ENCODE measurements at regions not wholly inside any gene's neighbourhood (a gene's known extent, or its start where the extent isn't known, plus 50 kb on each side); places are given as distances from the start of the nearest gene placed in this dataset.

GRCh38 chrX:6885396-6885795, 262.1 kb upstream of the STS start:
- TF ChIP-seq CREB1 (IDR thresholded peaks at IDR 0.05; ENCODE audit: low read depth), result no peak
- TF ChIP-seq USF1 (IDR thresholded peaks at IDR 0.05), result no peak
- no peak for TF ChIP-seq RAD21 (IDR thresholded peaks at IDR 0.05; ENCODE audit: low read depth)
- TF ChIP-seq EP300 (IDR thresholded peaks at IDR 0.05; ENCODE audit: borderline replicate concordance), result no peak
- no peak for TF ChIP-seq ZBTB7A (IDR thresholded peaks at IDR 0.05; ENCODE audit: low read depth)
- no peak for TF ChIP-seq NFIC (IDR thresholded peaks at IDR 0.05)

DNA sequence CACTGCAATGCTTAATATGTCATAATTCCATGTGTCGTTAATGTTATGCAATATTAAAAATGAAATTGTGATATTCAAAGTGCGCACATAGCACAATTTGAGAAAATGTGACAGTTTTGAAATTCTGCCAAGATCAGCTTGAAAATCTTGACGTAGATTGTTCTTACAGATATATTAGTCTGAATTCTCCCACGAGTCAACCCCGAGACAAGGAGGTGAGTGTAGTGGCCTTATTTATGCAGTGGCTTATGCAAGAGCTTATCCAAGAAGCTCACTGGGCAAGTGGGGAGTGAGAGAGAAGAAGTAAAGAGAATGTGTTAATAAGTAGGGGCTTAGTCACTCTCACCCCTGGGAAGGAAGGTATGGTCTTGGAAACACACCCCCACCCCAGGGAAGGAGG, 286.1 kb upstream of the STS start:
- no peak for TF ChIP-seq TEAD4 (IDR thresholded peaks at IDR 0.05)
- no peak for TF ChIP-seq EP300 (IDR thresholded peaks at IDR 0.05; ENCODE audit: borderline replicate concordance)
- TF ChIP-seq ZBTB7A (IDR thresholded peaks at IDR 0.05; ENCODE audit: low read depth), result no peak
- no peak for TF ChIP-seq TAF1 (IDR thresholded peaks at IDR 0.05; ENCODE audit: low read depth)
- no peak for TF ChIP-seq RAD21 (IDR thresholded peaks at IDR 0.05; ENCODE audit: low read depth)
- TF ChIP-seq USF1 (IDR thresholded peaks at IDR 0.05), result no peak

DNA sequence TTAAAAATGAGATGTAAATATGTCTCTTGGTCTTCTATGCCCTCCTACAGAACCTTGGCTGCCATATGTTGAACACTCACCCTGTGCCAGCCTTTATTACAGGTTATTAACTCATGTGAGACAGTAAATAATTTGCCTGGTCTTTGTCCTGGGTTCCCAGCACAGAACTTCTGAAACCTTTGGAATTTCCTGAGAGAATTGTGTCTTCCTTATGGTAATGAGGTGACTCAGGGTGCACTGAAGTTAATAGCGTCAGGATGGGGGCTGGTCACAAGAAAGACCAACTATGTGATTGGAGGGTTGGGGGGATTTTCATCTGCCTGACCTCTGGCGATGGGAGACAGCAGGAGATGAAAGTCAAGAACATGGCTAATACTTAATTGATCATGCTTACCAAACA, 289.8 kb upstream of the STS start:
- TF ChIP-seq CREB1 (IDR thresholded peaks at IDR 0.05; ENCODE audit: low read depth) (no peak), TAF1 (IDR thresholded peaks at IDR 0.05; ENCODE audit: low read depth) (no peak), TCF12 (IDR thresholded peaks at IDR 0.05; ENCODE audit: low read depth) (no peak), YY1 (IDR thresholded peaks at IDR 0.05; ENCODE audit: low read depth) (no peak), CEBPB (IDR thresholded peaks at IDR 0.05) (no peak), FOXM1 (IDR thresholded peaks at IDR 0.05; ENCODE audit: borderline replicate concordance, low read depth) (no peak), TEAD4 (IDR thresholded peaks at IDR 0.05) (no peak), EP300 (IDR thresholded peaks at IDR 0.05; ENCODE audit: borderline replicate concordance) (no peak), ZBTB7A (IDR thresholded peaks at IDR 0.05; ENCODE audit: low read depth) (no peak), NFIC (IDR thresholded peaks at IDR 0.05) (no peak), EGR1 (IDR thresholded peaks at IDR 0.05) (no peak), MAX (IDR thresholded peaks at IDR 0.05) (no peak)
- TF ChIP-seq, protein P1, sequence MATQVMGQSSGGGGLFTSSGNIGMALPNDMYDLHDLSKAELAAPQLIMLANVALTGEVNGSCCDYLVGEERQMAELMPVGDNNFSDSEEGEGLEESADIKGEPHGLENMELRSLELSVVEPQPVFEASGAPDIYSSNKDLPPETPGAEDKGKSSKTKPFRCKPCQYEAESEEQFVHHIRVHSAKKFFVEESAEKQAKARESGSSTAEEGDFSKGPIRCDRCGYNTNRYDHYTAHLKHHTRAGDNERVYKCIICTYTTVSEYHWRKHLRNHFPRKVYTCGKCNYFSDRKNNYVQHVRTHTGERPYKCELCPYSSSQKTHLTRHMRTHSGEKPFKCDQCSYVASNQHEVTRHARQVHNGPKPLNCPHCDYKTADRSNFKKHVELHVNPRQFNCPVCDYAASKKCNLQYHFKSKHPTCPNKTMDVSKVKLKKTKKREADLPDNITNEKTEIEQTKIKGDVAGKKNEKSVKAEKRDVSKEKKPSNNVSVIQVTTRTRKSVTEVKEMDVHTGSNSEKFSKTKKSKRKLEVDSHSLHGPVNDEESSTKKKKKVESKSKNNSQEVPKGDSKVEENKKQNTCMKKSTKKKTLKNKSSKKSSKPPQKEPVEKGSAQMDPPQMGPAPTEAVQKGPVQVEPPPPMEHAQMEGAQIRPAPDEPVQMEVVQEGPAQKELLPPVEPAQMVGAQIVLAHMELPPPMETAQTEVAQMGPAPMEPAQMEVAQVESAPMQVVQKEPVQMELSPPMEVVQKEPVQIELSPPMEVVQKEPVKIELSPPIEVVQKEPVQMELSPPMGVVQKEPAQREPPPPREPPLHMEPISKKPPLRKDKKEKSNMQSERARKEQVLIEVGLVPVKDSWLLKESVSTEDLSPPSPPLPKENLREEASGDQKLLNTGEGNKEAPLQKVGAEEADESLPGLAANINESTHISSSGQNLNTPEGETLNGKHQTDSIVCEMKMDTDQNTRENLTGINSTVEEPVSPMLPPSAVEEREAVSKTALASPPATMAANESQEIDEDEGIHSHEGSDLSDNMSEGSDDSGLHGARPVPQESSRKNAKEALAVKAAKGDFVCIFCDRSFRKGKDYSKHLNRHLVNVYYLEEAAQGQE (IDR thresholded peaks at IDR 0.05; ENCODE audit: low read depth), result no peak

GRCh38 chrX:6856471-6856870, 291.0 kb upstream of the STS start:
- TF ChIP-seq FOXM1 (IDR thresholded peaks at IDR 0.05; ENCODE audit: borderline replicate concordance, low read depth) (no peak), TCF12 (IDR thresholded peaks at IDR 0.05; ENCODE audit: low read depth) (no peak), TAF1 (IDR thresholded peaks at IDR 0.05; ENCODE audit: low read depth) (no peak), CREB1 (IDR thresholded peaks at IDR 0.05; ENCODE audit: low read depth) (no peak), ZBTB7A (IDR thresholded peaks at IDR 0.05; ENCODE audit: low read depth) (no peak)
- TF ChIP-seq, protein P1 (IDR thresholded peaks at IDR 0.05; ENCODE audit: low read depth), result no peak

DNA sequence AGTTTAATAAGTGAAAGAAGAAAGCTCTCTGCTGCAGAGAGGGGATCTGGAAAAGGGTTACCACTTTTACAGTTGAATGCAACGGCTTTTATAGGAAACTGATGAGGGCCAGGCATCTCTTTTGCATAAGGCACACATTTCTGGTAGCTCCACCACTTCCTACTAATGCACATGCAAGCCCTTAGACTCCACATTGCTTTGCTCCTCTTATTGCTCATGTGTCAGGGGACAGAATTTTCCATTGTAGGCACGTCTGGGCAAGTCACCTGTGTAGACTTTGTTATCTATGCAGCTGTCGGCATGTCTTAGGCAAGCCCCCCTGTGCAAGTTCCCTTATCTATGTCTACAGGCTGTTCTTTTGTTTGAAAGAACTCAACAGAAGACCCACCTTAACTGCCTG, 294.6 kb upstream of the STS start:
- TF ChIP-seq FOXM1 (IDR thresholded peaks at IDR 0.05; ENCODE audit: borderline replicate concordance, low read depth), result no peak
- TF ChIP-seq CREB1 (IDR thresholded peaks at IDR 0.05; ENCODE audit: low read depth), result no peak
- TF ChIP-seq TEAD4 (IDR thresholded peaks at IDR 0.05), result no peak
- no peak for TF ChIP-seq YY1 (IDR thresholded peaks at IDR 0.05; ENCODE audit: low read depth)
- no peak for TF ChIP-seq USF1 (IDR thresholded peaks at IDR 0.05)
- TF ChIP-seq ZBTB7A (IDR thresholded peaks at IDR 0.05; ENCODE audit: low read depth), result no peak
- TF ChIP-seq, protein P1 (IDR thresholded peaks at IDR 0.05; ENCODE audit: low read depth), result no peak
- TF ChIP-seq MAX (IDR thresholded peaks at IDR 0.05), result no peak
- no peak for TF ChIP-seq EP300 (IDR thresholded peaks at IDR 0.05; ENCODE audit: borderline replicate concordance)
- TF ChIP-seq TAF1 (IDR thresholded peaks at IDR 0.05; ENCODE audit: low read depth), result no peak
- no peak for TF ChIP-seq NFIC (IDR thresholded peaks at IDR 0.05)
